ENCODE measurements at regions not wholly inside any gene's neighbourhood (a gene's known extent, or its start where the extent isn't known, plus 50 kb on each side); places are given as distances from the start of the nearest gene placed in this dataset.

DNA sequence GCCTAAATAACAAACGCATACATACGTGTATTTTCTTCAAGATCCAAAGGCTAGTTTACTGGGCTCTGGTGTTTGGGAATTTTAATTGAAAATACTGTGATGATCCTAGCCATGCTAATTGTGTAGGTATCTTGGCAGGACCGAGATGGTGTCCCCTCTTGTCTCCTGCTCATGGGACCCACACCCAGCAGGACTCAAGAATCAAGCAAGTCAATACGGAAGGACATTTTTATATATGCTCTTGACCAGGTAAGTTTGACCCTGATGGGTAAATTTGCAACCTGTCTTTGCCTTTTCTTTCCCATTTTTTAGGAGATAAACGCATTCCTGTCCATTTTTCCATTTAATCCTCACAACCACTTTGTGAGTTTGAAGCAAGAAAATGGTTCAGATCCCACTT, 111.8 kb upstream of the MYCN start:
- DNase-seq, result no peak

DNA sequence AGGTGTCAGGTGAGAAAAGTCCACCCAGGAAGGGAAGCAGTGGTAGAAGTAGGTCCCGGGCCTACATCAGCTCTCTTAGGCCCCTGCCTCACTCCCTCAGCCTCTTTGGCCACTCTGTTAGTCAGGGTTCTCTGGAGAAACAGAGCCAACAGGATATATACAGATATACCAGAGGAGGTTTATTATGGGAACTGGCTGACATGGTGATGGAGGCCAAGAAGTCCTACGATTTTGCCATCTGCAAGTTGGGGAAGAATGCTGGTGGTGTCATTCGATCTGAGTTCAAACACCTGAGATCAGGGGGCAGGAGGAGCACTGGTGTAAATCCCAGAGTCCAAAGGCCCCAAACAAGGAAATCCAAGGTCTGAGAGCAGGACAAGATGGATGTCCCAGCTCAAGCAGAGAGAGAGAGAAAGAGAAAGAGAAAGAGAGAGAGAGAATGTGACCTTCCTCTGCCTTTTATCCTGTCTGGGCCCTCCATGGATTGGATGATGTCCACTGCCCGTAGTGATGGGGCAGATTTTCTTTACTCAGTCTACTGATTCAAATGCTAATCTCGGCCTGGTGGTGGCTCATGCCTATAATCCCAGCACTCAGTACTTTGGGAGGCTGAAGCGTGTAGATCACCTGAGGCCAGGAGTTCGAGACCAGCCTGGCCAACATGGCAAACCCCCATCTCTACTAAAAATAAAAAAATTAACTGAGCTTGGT, 111.1 kb upstream of the MYCN start:
- DNase-seq, result no peak

GRCh38 chr2:15829985-15830384, 110.4 kb upstream of the MYCN start:
- DNase-seq, result no peak

GRCh38 chr2:15830937-15831549, 109.3 kb upstream of the MYCN start:
- DNase-seq, result no peak

DNA sequence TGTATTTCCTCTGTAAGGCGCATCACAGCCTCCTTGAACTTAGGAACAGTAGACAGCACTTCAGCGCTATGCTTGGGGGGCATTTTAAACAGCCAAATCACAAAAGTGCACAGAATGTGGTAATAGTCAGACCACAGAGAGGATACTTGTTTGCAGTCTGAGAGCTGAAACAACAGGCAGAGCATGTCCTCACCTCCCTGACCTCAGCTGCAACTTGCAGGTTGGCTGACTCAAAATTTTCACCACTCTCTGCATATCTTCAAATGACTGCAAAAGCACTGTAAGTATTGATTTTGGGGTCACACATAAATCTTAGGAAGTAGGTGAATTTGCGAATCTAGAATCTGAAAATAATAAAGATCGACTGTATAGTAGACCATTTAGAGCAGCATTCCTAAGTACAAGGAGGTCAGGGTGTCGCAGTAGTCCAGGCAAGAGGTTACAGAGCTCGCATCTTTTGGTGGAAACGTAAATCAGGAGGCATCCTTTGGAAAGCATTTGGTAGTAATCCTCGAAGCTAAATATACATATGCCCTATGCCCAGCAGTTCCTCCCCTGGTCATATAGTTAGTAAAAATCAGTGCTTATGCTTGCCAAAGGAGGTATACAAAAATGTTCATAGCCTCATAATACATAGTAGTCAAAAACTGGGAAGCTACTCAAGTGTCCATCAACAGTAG, 108.2 kb upstream of the MYCN start:
- no peak for DNase-seq

DNA sequence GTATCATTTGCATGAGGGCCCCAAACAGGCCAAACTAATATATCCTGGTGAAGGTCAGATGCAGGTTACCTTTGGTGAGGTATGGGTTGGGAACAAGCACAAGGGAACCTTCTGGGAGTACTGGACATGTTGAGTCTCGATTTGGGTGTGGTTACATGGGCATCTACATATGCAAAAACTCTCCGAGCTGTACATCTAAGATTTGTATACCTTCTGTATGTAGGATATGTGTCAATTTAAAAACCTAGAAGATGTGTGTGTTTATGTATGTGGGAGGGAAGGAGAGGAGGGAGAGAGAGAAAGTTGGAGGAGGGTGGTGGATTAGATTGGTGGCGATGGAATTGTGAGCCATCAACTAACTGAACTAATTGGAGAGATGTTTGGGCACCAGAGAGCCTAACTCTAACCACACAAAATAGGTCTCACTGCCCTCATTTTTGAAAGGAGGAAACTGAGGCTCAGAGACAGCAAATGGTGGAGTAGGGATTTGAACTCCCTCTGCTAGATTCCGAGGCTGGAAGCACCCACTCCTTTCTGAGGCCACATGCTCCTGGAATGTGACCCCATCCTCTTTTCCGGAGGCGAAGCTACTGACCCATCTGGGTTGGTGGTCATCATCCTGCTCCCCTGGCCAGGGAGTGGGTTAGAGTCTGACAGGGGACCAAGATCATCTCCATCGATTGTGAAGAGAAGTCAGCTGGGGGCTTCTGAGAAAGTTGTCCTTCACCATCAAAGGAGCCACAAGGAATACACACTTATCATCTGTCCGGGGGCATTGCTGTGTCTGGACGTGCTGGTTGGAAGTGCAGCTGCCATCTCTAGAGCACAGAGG, 107.3 kb upstream of the MYCN start:
- no peak for DNase-seq

GRCh38 chr2:15833731-15834130, 106.6 kb upstream of the MYCN start:
- DNase-seq, result no peak

DNA sequence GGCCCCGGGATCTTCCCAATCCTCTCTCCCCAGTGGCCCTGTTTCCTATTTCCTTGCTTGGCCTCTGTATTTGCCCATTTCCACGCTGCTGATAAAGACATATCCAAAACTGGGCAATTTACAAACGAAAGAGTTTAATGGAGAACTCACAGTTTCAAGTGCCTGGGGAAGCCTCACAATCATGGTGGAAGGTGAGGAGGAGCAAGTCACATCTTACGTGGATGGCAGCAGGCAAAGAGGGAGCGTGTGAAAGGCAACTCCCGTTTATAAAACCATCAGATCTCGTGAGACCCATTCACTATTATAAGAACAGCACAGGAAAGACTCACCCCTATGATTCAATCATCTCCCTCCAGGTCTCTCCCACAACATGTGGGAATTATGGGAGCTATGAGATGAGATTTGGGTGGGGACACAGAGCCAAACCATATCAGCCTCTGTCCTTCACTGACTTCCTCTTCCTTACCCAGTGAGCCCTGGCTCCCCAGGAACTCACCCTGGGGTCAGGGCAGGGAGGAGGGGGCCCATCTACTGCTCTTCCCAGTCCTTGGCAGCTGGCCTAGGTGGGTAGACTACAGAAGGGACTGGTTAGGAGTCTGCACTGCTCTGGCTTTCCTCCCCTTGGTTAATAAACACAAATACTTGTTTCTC, 105.8 kb upstream of the MYCN start:
- DNase-seq, result no peak

- DNase-seq, result no peak
Measured at GRCh38 chr2:15835991-15836688, 104.2 kb upstream of the MYCN start.

GRCh38 chr2:15836689-15837610, 103.4 kb upstream of the MYCN start:
- DNase-seq, result no peak

- no peak for DNase-seq
Measured at GRCh38 chr2:15838481-15839090, 101.8 kb upstream of the MYCN start.

DNA sequence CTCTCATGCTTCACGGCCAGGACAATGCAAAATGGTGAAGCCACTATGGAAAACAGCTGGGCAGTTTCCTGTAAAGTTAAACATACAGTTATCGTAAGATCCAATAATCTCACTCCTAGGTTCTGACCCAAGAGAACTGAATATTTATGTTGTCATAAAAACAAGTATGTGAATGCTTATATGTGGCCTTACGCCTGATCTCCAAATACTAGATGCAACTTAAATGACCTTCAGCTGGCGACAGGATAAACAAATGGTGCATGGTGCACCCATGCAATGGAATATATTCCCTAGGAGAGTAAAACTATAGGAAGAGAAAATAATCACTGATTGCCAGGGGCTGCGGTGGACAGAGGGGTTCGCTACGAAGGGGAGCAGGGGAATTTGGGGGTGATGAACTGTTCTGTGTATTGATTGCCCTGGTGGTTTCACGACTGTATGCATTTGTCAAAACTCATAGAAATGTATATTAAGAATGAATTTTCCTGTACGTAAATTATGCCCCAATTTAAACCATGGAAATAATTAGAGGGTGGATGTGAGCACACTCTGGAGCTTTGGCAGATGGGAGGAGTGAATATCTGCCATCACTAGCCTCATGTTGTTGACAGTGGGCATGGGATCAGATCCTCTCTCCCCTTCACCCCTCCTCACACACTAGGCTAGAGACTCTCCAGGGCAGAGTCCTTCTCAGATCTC, 100.8 kb upstream of the MYCN start:
- no peak for DNase-seq

DNA sequence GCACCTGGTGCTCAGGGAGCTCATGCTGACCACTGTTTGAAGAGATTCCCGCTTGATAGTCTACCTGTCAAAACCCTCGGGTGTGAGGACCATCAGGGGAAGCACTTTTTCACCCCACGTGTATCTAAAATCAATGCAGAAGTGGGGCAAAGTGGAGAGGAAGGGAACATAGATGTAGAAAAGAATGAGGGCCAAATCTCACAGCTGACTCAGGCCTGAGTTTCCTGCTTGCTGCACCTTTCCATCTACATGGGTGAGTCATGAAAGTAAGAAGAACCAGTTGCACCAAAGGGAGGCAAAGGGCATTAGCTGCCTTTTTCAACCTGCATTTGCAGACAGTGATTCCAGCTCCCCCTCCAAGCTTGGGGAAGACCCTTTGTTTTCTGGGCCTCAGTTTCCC, 100.2 kb upstream of the MYCN start:
- DNase-seq, result no peak

GRCh38 chr2:15840969-15841368, 99.4 kb upstream of the MYCN start:
- DNase-seq, result no peak

- no peak for DNase-seq
Measured at GRCh38 chr2:15841776-15842560, 98.4 kb upstream of the MYCN start.

DNA sequence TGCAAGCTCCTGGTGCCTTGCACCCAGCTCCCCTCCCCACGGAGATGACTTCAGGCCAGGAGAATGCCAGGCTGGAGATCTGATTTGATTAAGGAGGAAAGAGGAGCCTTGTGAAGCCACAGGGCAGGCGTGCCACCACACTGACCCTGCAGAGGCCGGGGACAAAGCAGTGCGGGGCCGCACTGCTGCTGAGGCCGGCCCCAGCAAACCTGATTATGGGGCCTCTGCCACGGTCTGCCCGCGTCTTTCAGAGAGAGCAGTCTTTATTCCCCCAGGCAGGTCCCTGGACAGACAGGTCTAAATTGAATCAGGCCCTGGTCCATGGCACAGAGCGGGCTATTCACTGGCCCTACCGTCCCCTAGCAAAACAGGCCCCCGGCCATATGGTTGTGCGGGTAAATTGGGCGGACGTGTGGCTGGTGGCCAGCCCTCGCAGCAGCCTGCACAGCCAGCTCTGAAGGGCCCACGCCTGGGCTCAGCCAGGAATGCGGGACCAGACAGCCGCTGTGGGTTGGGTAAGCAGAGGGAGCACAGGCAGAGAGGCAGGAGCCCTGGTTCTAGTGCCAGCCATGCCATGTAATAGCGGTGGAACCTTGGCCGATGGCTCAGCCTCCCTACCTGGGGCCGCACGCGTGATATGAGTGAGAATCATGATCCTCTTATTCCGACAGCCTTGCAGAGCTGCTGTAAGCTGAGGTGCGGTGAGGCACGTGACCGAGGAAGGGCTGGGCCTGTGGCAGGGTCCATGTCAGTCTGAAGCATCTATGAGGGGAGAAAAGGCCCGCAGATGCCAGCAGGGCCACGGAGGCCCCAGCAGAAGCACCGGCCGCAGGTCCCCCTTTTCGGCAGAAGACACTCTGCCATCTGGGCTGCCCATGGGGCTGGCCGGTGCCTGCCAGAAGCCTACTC, 97.3 kb upstream of the MYCN start:
- DNase-seq, result no peak

DNA sequence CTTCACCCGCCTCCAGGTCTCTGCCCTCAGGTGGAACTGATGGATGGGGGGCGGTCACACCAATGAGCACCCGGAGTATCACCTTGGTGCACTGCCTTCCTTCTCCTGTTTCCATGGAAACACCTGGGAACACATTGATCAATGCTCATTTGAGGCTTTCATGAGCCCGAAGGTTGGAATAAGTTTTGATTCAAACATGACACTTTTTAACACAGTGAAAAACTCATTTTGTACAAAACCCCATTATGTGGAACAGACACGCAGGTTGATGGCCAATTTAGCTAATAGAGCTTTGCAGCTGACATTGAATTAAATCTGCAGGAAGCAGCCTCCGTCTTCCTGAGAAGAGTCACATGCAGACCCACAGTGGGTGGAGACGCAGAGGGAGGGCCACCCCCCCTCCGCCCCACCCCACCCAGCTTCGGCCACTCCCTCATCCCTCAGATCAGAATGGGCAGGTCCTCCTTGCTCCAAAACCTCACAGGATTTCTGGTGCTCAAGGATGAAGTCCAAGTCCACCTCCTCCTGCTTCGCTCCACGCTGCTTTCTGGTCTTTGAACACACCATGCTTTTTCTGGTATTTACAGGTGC, 96.0 kb upstream of the MYCN start:
- DNase-seq, result no peak
